Renal pelvis (tissue), 1 donor: ENCODE measurements at regions not wholly inside any gene's neighbourhood (a gene's known extent, or its start where the extent isn't known, plus 50 kb on each side); places are given as distances from the start of the nearest gene placed in this dataset.
"Not testable (repeated sequence)": the region's sequence is repeated elsewhere in the genome, so short reads cannot be mapped to it uniquely, and the experiment has no call there.

Source experiments
- DNase-seq: peaks from one replicate; pipeline ENCODE4 v3.0.0-alpha.2; 2013

DNA sequence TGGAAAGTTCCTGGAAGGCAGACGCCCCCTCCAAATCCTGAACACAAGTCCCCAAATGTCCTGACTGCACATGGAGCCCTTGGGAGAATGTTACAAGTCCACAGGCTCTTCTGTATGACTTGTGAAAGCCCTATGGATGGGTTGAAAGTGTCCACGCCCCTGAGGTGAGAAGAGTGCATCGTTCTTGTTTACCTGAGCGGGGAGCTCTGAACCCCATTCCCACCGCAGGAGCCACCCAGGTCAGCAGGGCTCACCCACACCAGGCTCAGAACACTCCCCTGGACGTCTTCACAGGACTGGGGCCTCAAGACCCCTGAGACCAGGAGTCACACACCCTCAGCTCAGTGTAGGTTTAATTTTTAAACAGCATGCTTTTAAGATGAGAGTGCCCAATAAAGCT, 84.2 kb upstream of the TMEM18 start:
- no peak for DNase-seq

DNA sequence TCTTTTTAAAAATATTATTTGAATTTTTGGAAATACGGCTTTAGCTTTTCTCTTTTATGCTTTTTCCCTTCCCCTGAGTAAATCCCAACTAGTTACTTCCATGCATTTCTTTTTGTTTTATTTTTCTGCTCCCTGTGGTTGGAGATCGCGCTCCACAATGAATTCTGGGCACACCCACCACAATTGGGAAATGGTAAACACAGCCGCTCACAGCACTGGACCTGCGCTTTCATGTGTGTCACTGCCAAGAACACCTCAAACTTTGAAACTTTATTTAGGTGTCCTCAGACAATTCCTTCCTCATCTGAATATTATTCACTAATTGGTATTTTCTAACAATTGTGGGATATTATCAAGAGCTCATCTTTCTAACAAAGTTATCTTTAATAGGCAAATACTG, 82.8 kb upstream of the TMEM18 start:
- no peak for DNase-seq

DNA sequence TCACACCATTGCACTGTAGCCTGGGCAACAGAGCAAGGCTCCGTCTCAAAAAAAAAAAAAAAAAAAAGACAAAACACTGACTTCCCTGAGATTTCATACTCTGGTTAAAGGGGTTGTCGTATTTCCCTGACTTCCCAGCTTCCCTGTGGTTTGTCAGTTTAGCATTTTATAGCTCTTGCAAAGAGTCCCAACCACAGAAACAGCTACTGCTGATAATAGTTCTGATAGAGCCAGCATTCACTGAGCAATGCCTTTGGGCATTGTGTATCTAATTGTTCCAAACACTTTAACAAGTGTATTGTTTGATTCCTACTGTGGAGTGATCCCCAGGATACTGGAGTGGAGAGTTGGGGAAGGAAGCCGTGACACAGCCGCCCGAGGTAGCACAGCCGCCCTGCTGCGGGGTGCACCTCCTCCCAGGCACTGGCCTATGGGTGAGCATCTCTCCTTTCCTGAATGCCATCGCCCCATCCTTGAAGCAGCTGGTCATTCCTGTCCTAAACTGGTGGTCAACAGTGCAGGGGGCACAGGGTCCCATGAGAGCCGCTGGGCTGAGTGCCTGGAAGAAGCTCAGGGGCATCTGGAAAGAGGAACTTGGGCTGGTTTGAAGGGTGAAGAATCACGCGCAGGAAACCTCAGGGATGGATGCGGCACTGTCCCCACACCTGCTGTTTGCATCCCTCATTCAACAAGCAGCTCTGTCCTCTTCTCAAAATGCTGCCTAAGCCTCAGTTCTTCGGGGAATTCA, 81.0 kb upstream of the TMEM18 start:
- no peak for DNase-seq

DNA sequence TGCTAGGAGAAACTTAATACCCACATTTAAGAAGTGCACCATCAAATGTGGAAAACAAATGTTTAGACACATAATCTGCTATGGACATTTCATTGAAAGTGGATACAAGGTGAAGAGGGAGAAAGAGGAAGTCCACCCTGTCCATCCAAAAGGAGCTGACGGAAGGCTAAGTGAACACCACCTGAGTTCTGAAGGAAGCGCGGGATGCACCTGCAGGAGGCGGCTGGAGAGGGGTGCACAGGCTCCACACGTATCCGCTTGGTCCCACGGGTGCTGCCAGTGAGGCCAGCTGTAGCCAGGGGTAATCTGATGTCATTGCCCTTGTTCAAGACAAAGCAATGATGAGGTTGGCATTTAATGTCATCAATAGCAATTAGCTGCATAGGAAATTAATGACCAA, 75.9 kb upstream of the TMEM18 start:
- no peak for DNase-seq

DNA sequence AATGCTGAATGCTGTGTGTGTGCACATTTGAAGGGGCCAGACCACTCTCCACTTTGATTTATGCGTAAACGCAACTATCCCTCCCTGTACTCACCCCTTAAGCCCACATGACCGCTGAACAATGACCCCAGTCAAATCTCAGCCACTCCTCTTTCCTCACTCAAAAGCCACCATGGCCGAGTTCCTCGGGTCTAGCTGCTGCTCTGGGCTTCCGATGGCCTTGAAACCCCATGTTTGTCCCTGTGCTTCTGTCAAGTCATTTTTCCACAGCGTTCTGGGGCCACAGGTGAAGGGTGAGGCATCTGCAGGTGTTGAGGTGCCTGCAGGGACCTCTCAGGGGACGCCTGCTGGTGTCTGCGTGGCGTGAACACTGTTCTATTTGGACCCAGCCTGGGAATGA, 74.3 kb upstream of the TMEM18 start:
- DNase-seq: no peak

DNA sequence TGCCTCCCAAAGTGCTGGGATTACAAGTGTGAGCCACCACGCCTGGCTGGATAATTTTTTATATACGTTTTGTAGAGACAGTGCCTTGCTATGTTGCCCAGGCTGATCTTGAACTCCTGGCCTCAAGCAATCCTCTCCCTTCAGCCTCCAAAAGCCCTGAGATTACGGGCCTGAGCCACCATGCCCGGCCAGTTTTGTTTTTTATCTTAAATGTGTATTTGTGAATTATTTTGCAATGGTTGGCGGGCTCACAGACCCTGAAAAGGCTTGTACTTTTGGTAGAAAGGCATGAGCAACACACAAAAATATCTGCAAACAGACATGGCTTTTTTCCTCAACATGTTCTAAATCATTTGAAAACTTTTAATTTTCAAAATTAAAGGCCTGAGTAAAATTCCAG, 73.4 kb upstream of the TMEM18 start:
- no peak for DNase-seq

DNA sequence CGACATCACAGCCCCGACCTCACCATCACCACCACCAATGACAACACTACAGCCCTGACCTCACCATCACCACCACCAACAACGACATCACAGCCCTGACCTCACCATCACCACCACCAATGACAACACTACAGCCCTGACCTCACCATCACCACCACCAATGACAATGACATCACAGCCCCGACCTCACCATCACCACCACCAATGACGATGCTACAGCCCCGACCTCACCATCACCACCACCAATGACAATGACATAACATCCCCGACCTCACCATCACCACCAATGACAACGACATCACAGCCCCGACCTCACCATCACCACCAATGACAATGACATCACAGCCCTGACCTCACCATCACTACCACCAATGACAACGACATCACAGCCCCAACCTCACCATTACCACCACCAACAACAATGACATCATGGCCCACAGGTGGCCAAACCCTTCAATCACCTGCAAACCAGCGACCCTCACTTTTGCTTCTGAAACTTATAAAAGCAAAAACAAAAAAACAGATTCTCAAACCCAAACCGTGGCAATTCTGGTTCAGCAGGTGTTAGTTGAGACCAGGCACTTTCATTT, 70.7 kb upstream of the TMEM18 start:
- no peak for DNase-seq

DNA sequence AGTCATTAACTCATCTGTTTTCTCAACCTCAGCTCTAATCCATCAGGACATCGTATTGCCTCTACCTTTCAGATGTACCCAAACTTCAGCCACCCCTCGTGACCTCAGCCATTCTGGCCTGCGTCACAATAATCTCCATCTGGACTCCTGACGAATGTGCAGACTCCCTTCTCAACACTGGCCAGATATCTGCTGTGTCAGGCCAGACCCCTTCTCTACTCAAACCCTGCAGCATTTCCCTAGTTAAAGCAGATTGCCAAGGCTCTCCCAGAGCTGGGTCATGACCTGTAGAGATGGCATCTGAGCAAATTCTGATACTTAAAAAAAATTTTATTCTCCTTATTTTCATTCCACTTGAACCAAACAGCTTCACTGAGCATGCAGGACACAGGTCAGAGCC, 69.5 kb upstream of the TMEM18 start:
- no peak for DNase-seq

DNA sequence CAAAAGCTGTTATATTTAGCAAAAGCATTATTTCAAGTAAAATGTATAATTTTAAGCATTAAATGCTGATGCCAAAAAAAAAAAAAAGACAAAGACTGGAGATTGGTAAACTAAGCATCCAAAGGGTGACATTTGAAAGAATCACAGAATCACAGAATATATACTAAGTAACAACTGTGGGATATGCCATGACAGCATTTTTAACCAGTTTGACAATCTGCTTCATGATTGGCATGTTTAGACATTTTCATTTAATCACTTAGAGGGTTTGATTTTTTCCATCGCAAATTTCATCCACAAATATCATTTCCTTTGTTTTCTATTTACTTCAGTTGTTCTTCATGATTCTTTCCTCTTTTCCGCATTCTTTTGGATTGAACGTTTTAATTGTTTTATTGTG, 66.9 kb upstream of the TMEM18 start:
- no peak for DNase-seq

DNA sequence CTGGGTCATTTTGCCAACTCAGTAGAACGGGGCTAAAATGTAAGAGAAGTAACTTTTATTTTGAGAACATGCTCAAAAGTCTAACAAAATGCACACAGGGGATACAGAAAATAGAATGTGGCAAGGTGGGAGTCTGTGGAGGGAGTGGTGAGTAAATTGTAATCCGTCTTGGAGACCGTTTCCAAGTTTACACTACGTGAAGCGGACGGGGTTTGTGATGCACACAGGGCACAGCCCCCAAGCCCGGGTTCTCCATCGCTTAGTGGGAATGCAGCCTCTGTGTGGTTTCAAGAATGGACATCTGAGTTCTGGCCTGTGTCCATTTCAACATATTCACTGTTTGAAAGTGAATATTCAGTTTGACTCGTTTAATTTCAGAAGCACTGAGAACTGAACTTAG, 65.0 kb upstream of the TMEM18 start:
- DNase-seq: no peak

DNA sequence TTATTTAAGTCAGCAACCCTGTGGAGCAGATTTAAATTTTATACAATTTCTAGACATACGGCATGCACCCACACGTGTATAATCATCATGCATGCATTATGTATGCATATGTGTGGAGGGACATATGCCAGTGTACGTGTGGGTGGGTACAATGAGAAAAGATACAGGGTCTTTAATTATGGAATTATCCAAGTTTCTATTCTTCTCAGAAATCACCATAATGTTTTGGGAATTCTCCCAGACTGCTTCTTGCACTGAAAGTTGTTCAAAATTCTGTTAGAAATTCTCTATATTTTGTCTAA, 63.9 kb upstream of the TMEM18 start:
- DNase-seq: no peak

DNA sequence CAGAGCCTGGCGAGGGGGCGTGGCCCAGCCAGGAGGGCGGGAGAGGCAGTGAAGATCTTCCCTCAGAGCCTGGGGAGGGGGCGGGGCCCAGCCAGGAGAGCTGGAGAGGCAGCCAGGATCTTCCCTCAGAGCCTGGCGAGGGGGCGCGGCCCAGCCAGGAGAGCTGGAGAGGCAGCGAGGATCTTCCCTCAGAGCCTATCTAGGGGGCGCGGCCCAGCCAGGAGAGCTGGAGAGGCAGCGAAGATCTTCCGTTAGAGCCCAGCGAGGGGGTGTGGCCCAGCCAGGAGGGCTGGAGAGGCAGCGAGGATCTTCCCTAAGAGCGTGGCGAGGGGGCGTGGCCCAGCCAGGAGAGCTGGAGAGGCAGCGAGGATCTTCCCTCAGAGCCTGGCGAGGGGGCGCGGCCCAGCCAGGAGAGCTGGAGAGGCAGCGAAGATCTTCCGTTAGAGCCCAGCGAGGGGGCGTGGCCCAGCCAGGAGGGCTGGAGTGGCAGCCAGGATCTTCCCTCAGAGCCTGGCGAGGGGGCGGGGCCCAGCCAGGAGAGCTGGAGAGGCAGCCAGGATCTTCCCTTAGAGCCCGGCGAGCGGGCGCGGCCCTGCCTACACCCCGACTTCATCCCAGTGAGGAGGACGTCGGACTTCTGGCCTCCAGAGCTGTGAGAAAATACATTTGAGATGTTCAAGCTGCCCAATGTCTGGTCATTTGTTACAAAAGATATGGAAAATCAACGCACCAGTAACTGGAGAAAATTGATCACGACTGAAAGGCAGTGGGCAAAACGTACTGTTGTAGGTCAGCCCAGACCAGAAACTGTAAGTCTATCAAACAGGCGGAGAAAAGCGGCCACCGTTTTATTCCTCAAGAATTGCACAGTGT, 63.4 kb upstream of the TMEM18 start:
- peak; percentile 89 for DNase-seq

DNA sequence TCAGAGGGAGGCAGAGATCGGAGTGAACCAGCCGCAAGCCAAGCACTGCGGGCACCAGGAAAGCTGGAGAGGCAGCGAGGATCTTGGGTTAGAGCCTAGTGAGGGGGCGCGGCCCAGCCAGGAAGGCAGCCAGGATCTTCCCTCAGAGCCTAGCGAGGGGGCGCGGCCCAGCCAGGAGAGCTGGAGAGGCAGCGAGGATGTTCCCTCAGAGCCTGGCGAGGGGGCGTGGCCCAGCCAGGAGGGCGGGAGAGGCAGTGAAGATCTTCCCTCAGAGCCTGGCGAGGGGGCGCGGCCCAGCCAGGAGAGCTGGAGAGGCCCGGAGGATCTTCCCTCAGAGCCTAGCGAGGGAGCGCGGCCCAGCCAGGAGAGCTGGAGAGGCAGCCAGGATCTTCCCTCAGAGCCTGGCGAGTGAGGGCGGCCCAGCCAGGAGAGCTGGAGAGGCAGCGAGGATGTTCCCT, 62.7 kb upstream of the TMEM18 start:
- not testable (repeated sequence) for DNase-seq

DNA sequence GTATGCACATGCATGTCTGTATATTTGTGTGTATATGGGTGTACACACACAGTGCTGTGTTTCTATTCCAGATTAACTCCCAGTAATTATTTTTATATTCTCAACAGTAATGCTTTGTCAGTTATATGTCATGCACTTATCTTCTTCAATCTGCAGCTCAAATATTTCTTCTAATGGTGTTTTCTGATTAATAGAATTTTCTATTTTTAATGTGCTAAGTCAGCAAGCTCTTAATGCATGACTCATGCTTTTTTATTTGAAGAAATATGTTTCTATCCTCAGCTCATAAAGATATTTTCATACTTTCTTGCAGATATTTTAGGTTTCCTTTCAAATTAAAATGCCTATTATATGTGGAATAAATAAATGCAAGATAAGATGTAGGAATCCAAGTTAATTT, 59.7 kb upstream of the TMEM18 start:
- DNase-seq: no peak

DNA sequence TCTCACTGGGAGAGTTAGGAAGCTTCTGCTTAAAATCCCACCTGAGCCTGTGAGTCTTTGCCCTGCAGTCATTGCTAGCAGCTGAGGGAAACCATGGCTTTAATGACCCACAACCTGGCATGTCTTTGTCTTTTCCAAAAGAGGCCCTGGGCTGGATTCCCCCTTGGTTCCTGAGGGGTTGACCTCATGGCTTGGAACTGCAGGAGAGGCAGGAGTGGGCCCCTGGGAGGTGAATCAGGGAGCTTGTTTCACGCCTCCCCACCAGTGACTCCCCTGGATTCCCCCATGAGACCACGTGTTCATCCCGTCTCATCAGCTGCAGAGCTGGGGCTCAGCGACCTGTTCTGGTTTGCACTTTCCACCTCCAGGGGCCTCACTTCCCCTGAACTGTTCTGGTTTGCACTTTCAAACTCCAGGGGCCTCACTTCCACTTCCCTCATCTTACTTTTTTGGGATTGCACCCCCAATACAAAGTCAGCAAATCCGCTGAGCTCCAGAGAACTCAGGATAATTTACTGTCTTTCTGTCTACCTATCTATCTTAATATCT, 58.5 kb upstream of the TMEM18 start:
- DNase-seq: no peak

DNA sequence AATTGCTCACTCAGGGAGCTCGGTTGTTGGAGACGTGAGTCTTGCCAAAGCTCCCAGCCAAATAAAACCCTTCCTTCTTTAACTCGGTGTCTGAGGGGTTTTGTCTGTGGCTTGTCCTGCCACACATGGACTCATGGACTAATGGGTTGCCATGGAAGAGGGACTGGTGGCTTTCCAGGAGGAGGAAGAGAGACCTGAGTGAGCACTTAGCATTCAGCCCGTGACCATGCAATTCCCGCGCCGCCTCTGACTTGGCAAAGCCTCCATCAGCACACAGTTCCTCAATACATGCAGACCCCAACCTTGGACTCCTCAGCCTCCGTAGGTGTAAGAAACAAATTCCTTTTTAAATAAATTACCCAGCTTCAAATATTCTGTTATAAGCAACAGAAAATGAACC, 57.3 kb upstream of the TMEM18 start:
- no peak for DNase-seq

DNA sequence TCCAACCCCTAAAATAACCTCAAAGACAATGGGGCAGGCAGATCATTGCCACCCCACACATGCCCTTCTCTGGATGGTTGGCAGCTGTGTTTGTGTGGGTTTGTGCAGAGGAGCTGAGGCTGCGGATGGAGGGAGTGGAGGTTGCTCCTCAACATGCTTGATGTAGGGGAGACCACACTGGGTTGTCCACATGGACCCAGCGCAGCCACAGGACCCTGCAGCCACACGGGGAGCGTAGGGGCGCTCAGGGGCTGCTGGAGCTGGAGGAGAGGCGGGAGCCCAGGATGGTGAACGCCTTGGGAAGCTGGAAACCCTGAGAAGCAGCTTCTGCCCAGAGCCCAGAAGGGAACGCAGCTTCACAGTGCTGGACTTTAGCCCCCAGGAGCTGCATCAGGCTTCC, 56.3 kb upstream of the TMEM18 start:
- no peak for DNase-seq

DNA sequence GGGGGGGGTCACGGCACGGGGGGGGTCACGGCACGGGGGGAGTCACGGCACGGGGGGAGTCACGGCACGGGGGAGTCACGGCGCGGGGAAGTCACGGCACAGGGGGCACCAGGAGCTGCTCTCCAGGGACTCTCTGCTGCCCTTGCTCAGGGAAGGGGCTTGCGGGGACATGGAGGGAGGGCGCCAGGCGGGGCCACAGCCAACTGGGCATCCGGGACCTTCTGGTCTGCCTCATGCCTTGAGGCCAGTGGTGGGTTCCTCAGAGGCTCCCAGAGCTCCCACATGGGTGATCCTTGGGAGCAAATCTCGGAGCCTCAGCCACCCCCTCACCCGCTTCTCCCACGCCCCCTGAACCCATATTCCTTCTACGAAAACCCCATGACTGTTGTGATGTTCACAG, 55.8 kb upstream of the TMEM18 start:
- no peak for DNase-seq

DNA sequence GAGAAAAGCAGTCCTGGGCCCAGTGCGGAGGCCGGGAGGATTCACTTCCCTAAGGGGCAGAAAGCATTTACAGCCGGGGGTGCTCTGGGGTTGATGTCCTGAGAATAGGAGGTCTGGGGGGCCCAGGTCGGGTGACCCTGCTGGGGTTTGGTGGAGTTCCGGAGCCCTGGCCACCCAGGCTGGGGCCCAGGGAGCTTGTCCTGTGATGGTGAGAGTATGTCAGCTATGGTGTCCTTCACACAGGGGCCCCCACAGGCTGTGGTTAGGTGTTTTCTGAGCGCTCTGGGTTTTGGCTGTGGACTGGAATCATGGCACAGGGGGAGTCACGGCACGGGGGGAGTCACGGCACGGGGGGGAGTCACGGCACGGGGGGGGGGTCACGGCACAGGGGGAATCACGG, 54.5 kb upstream of the TMEM18 start:
- DNase-seq: no peak

DNA sequence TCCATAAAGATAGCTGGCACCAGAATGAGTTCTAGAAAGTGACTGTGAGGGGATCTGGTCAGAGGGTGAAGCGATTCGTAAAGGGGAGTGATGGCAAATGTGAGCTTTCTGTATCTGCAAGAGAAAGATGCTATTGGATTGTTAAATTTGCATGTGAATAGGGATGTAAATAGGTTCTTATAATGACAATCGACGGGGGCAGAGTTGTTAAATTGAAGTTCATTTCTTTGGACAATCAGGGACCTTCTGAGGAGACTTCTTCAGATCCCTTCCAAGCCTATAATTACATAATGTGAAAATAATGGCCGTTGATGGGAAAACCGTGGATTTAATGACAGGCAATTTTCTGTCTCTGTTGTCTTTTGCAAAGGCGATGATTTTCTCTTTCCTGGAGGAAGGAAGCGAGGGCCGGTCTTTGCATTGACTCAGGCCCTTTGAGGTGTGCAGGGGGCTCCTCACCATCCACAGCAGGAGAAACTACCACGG, 52.2 kb upstream of the TMEM18 start:
- DNase-seq: no peak

DNA sequence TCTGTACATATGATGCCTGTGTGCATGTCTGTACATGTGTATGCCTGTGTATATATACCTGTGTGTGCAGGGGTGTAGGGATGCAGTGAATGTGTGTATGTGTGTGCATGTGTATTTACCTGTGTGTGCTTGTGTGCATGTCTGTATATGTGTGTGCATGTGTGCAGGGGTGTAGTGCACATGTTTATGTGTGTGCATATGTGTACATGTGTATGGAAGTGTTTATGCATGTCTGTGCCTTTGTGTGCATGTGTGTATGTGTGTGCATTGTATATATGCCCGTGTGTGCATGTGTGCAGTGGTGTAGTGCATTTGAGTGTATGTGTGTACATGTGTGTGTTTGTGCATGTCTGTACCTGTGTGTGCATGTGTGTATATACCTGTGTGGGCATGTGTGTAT, 51.0 kb upstream of the TMEM18 start:
- DNase-seq: no peak

DNA sequence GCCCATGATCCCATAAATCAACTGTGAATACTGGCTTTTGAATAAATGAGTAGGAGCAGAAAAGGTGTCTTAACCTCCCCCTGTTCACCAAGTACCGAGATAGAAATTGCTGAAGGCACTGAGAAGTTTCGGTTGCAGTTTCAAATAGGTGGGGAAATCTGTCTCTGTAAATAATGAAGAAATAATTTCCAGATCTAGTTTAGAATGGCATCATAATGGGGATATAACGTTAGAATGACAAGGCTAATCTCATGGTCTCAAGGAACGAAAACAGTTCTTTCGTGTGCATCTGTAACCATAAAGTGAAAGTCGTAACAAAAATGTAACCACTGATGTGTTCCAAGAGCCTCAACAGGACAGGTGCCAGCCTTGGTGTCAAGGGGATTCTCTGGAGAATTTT, 49.9 kb upstream of the TMEM18 start:
- DNase-seq: no peak
